HepG2 (cell line): ENCODE measurements at regions not wholly inside any gene's neighbourhood (a gene's known extent, or its start where the extent isn't known, plus 50 kb on each side); places are given as distances from the start of the nearest gene placed in this dataset.

Experiments used
- ATAC-seq: fragments of 200-7000 bp; cut with Tn5 transposase; 3 replicates; pipeline ENCODE4 v1.9.1; 2020; ENCODE audit warnings: mild to moderate bottlenecking, moderate library complexity
- BruUV-seq: library from RNA; stranded (reverse); fragments of 400-500 nt; replicated peaks from 2 replicates; lab custom pipeline; 2021; lab: Mats Ljungman, UMichigan
- CTCF ChIA-PET: fragments of 300-600 bp; formaldehyde crosslinking; extraction: SDS; loops from one replicate; lab custom pipeline; 2021; ENCODE audit warnings: low total read pairs, inconsistent platforms, low intra/inter-chr PET ratio; lab: Yijun Ruan, JAX
- POLR2A ChIA-PET: fragments of 350-600 bp; sonication (Branson Sonifier 250); formaldehyde crosslinking; loops from one replicate; lab custom pipeline; 2020; ENCODE audit warnings: antibody characterized with exemption, inconsistent platforms; lab: Yijun Ruan, JAX
- DNase-seq: peaks from one replicate; pipeline ENCODE4 v3.0.0-alpha.2; 2015; ENCODE audit warnings: low spot score
- FAIRE-seq: peaks from 3 replicates; lab custom pipeline; 2011; peaks lifted over from hg19 to GRCh38; lab: Jason Lieb, UNC
- H2AFZ ChIP-seq: one replicate; pipeline ENCODE4 v1.6.1; 2011; ENCODE audit warnings: low read length, inconsistent platforms
- H3K27ac ChIP-seq: fragments of 300-600 bp; 3 replicates; pipeline ENCODE4 v1.8.0; 2011; ENCODE audit warnings: mixed run types, mild to moderate bottlenecking, mixed read lengths, low read length, inconsistent platforms; ENCODE audit not compliant: insufficient read depth; ENCODE audit errors: extremely low read length
- H3K27me3 ChIP-seq, 2 experiments: fragments of 200-600 bp in 1 of 2; 2 replicates in 1 of 2; 3 replicates in 1 of 2; pipeline versions ENCODE4 v1.6.0 to v1.8.0; 2011; ENCODE audit warnings: low read length in 2 of 2, mild to moderate bottlenecking in 2 of 2, moderate library complexity in 2 of 2, inconsistent platforms in 1 of 2; ENCODE audit not compliant: insufficient read depth in 2 of 2, control insufficient read depth in 1 of 2
- H3K36me3 ChIP-seq, 2 experiments: fragments of 200-600 bp in 1 of 2; replicated peaks in 1 of 2; 2 replicates in 1 of 2; 3 replicates in 1 of 2; pipeline versions ENCODE4 v1.5.1 to v1.8.0; 2011; ENCODE audit warnings: low read length in 2 of 2, inconsistent platforms in 1 of 2; ENCODE audit not compliant: insufficient read depth in 2 of 2, control insufficient read depth in 1 of 2
- H3K4me1 ChIP-seq: 2 replicates; pipeline ENCODE4 v1.5.1; 2012; ENCODE audit warnings: low read length, inconsistent platforms; ENCODE audit not compliant: insufficient read depth
- H3K4me2 ChIP-seq: 2 replicates; pipeline ENCODE4 v1.6.0; 2011; ENCODE audit warnings: low read depth, low read length, inconsistent platforms
- H3K4me3 ChIP-seq, 3 experiments: fragments of 200-600 bp in 1 of 3; sonication (generic), shearing (Covaris generic) in 1 of 3; replicated peaks in 1 of 3; 2 replicates each; pipeline ENCODE4 v1.5.1; 2011 to 2016; ENCODE audit warnings: low read length in 3 of 3, inconsistent platforms in 2 of 3, low read depth in 2 of 3, mild to moderate bottlenecking in 2 of 3, control low read depth in 1 of 3, mixed read lengths in 1 of 3; ENCODE audit not compliant: insufficient read depth in 1 of 3
- H3K79me2 ChIP-seq: one replicate; pipeline ENCODE4 v1.6.1; 2011; ENCODE audit warnings: low read length, inconsistent platforms; ENCODE audit not compliant: insufficient read depth
- H3K9ac ChIP-seq: 2 replicates; pipeline ENCODE4 v1.6.0; 2011; ENCODE audit warnings: mild to moderate bottlenecking, low read depth, low read length, inconsistent platforms; ENCODE audit not compliant: insufficient read depth
- H3K9me3 ChIP-seq: 2 replicates; pipeline ENCODE4 v1.5.1; 2012; ENCODE audit warnings: mild to moderate bottlenecking, low read length
- H4K20me1 ChIP-seq: 2 replicates; pipeline ENCODE4 v1.6.0; 2011; ENCODE audit warnings: inconsistent platforms, mild to moderate bottlenecking, low read length, moderate library complexity; ENCODE audit not compliant: insufficient read depth
- ATF7 ChIP-seq, 2 experiments: fragments of 450-650 bp in 1 of 2; sonication (generic) in 1 of 2; formaldehyde crosslinking in 1 of 2; IDR thresholded peaks; 2 replicates each; pipeline versions ENCODE4 v1.4.0 to v1.6.1; 2016 to 2020; ENCODE audit warnings: antibody characterized with exemption in 1 of 2, mild to moderate bottlenecking in 1 of 2, missing genetic modification reagents in 1 of 2
- BRCA1 ChIP-seq: sonication (generic); formaldehyde crosslinking; IDR thresholded peaks from 2 replicates; pipeline ENCODE4 v1.4.0; 2020; ENCODE audit warnings: missing genetic modification reagents
- CREB1 ChIP-seq, 2 experiments: fragments of 450-650 bp in 1 of 2; IDR thresholded peaks; 2 replicates each; pipeline ENCODE4 v1.6.1; 2016 to 2017; ENCODE audit warnings: control low read depth in 1 of 2, mild to moderate bottlenecking in 1 of 2, missing compliant biosample characterization in 1 of 2, missing genetic modification characterization in 1 of 2
- GATAD2A ChIP-seq: IDR thresholded peaks from 2 replicates; pipeline ENCODE4 v1.6.1; 2016
- ZFX ChIP-seq: sonication (generic); formaldehyde crosslinking; IDR thresholded peaks from 2 replicates; pipeline ENCODE4 v1.4.0; 2020; ENCODE audit warnings: mild to moderate bottlenecking, low read depth, missing genetic modification reagents, moderate library complexity
- ZNF484 ChIP-seq: sonication (generic); formaldehyde crosslinking; IDR thresholded peaks from 2 replicates; pipeline ENCODE4 v1.5.1; 2020; ENCODE audit warnings: mild to moderate bottlenecking, low read depth, missing genetic modification reagents, borderline replicate concordance
- ZNF510 ChIP-seq: sonication (generic); formaldehyde crosslinking; IDR thresholded peaks from 2 replicates; pipeline ENCODE4 v1.4.0; 2020; ENCODE audit warnings: low read depth, mild to moderate bottlenecking, missing genetic modification reagents
- ZNF629 ChIP-seq: sonication (generic); formaldehyde crosslinking; conservative IDR thresholded peaks from 2 replicates; pipeline ENCODE4 v1.5.0; 2020; ENCODE audit warnings: missing genetic modification reagents
- ZNF7 ChIP-seq: IDR thresholded peaks from 2 replicates; pipeline ENCODE4 v1.6.1; 2016; ENCODE audit warnings: missing biosample characterization, missing genetic modification reagents
- ZNF724P ChIP-seq: sonication (generic); formaldehyde crosslinking; IDR thresholded peaks from 2 replicates; pipeline ENCODE4 v1.8.0; 2022; ENCODE audit warnings: missing genetic modification reagents, borderline replicate concordance
- WGBS: methylation state at CpG from one replicate; pipeline ENCODE4 v1.1.6; 2017; ENCODE audit warnings: low lambda C conversion rate; 5-methylcytosine and 5-hydroxymethylcytosine counted together
- in situ Hi-C: cut with HindIII; loops from 2 replicates; pipeline ENCODE4 v1.10.0; 2017; ENCODE audit warnings: low pct_unique_long_range_greater_than_20kb; ENCODE audit not compliant: extremely low pct_ligation_motif_present
- intact Hi-C: fragments of 100-400 bp; cut with micrococcal nuclease; formaldehyde crosslinking; loops from one replicate; pipeline ENCODE4 v1.10.0; 2022; ENCODE audit not compliant: unreplicated experiment
- TF ChIP-seq, protein P1 (sequence below): sonication (generic); formaldehyde crosslinking; IDR thresholded peaks from 2 replicates; pipeline ENCODE4 v1.5.0; 2020; ENCODE audit warnings: missing genetic modification reagents
- TF ChIP-seq, protein P2 (sequence below): sonication (generic); formaldehyde crosslinking; IDR thresholded peaks from 2 replicates; pipeline ENCODE4 v1.4.0; 2020; ENCODE audit warnings: mild to moderate bottlenecking, low read depth, missing genetic modification reagents

DNA sequence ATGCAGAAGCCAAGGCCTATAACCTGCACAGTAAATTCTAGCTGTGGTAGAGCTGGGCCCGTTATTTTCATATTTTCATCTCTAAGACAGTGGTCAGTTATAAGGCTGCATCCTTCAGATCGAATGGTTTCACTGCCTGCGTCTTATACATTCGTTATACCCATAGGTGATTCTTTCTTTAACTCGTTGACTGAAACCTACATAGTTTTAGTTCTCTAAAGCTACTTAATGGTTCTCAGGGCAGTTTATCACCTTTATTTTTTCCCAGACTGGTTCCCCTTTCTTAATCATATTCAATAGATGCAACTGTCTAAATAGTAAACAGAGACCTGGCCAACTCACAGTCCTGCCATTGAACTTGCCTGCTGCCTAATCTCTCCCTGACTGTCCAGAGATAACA lies 615.3 kb upstream of the SLITRK1 start:
- no TSS peak for BruUV-seq
- H4K20me1 ChIP-seq: no peaks in the 10 kb centered on the region
- DNase-seq: no peak
- no peak overlapping the region for H2AFZ ChIP-seq
- TF ChIP-seq GATAD2A (CRISPR knock-in tag): no peak
- no peak for TF ChIP-seq ZNF629 (CRISPR knock-in tag)
- no peak for TF ChIP-seq BRCA1
- intact Hi-C loops (no loop called here), in situ Hi-C loops (no loop called here)
- 3% methylated on average over 5 of the region's 5 CpGs for WGBS
- H3K27me3 ChIP-seq: no peaks in the 10 kb centered on the region
- no peak for FAIRE-seq
- peaks cover 6% of the 10 kb centered on the region for H3K9me3 ChIP-seq
- CTCF ChIA-PET: no interaction called here
- no peaks in the 10 kb centered on the region for H3K36me3 ChIP-seq
- H3K9ac ChIP-seq: no peak overlapping the region
- H3K4me1 ChIP-seq: no peaks in the 10 kb centered on the region
- ATAC-seq: no peak
- no peaks in the 10 kb centered on the region for H3K79me2 ChIP-seq
- no peak overlapping the region for H3K4me3 ChIP-seq
- H3K4me2 ChIP-seq: no peak overlapping the region
- POLR2A ChIA-PET: no interaction called here
- no peak overlapping the region for H3K27ac ChIP-seq

DNA sequence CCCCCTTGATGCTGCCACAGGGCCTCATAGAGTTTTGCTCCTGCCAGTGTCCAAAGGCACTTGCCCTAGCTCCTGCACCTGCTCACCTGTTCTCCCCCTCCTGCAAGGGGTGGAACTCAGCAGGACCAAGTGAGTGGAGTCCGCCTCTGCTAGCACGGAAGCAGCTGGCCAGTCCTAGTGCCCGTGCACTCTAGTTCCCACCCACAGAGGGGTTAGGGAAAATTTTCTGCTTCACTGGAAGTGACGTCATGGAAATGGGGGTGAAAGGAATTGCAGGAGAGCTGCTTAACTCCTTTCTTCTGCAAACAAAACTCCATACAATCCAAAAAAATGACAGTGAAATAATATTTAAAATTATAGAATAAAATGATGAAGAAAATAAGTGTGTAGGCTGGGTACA lies 609.7 kb upstream of the SLITRK1 start:
- CTCF ChIA-PET: no interaction called here
- no peak for FAIRE-seq
- BruUV-seq: no TSS peak

More for the DNA sequence above, 609.7 kb upstream of the SLITRK1 start:
- H3K9me3 ChIP-seq: no peaks in the 10 kb centered on the region
- in situ Hi-C loops (no loop called here), intact Hi-C loops (no loop called here)
- no peaks in the 10 kb centered on the region for H3K4me1 ChIP-seq
- no peak for ATAC-seq
- H3K36me3 ChIP-seq: no peaks in the 10 kb centered on the region
- H3K9ac ChIP-seq: no peak overlapping the region
- POLR2A ChIA-PET: no interaction called here
- H3K27me3 ChIP-seq: no peaks in the 10 kb centered on the region; a peak in 1 of 5 replicates
- WGBS: 4% methylated on average over 4 of the region's 4 CpGs
- no peaks in the 10 kb centered on the region for H4K20me1 ChIP-seq
- no peak for DNase-seq
- H3K79me2 ChIP-seq: no peaks in the 10 kb centered on the region
- no peak overlapping the region for H3K4me3 ChIP-seq
- H3K27ac ChIP-seq: no peak overlapping the region
- TF ChIP-seq, protein P1, sequence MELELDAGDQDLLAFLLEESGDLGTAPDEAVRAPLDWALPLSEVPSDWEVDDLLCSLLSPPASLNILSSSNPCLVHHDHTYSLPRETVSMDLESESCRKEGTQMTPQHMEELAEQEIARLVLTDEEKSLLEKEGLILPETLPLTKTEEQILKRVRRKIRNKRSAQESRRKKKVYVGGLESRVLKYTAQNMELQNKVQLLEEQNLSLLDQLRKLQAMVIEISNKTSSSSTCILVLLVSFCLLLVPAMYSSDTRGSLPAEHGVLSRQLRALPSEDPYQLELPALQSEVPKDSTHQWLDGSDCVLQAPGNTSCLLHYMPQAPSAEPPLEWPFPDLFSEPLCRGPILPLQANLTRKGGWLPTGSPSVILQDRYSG (CRISPR knock-in tag): no peak
- TF ChIP-seq CREB1 (IDR thresholded peaks at IDR 0.05) (peak; percentile 90), CREB1 (CRISPR knock-in tag; IDR thresholded peaks at IDR 0.05) (no peak), ATF7 (IDR thresholded peaks at IDR 0.05) (peak; percentile 93), ATF7 (CRISPR knock-in tag; IDR thresholded peaks at IDR 0.05) (no peak), ZNF484 (CRISPR knock-in tag) (no peak), ZNF510 (no peak), ZNF7 (CRISPR knock-in tag) (no peak), ZFX (CRISPR knock-in tag) (no peak), ZNF724P (CRISPR knock-in tag) (no peak)
- TF ChIP-seq, protein P2, sequence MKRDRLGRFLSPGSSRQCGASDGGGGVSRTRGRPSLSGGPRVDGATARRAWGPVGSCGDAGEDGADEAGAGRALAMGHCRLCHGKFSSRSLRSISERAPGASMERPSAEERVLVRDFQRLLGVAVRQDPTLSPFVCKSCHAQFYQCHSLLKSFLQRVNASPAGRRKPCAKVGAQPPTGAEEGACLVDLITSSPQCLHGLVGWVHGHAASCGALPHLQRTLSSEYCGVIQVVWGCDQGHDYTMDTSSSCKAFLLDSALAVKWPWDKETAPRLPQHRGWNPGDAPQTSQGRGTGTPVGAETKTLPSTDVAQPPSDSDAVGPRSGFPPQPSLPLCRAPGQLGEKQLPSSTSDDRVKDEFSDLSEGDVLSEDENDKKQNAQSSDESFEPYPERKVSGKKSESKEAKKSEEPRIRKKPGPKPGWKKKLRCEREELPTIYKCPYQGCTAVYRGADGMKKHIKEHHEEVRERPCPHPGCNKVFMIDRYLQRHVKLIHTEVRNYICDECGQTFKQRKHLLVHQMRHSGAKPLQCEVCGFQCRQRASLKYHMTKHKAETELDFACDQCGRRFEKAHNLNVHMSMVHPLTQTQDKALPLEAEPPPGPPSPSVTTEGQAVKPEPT (CRISPR knock-in tag): no peak
- H2AFZ ChIP-seq: no peak overlapping the region
- H3K4me2 ChIP-seq: no peak overlapping the region
